HCT116 (cell line): ENCODE measurements at regions not wholly inside any gene's neighbourhood (a gene's known extent, or its start where the extent isn't known, plus 50 kb on each side); places are given as distances from the start of the nearest gene placed in this dataset.

Source experiments
- ATAC-seq: fragments of 200-7000 bp; cut with Tn5 transposase; 2 replicates; pipeline ENCODE4 v1.9.1; 2020; ENCODE audit warnings: mild to moderate bottlenecking, moderate library complexity
- BruUV-seq: library from RNA; stranded (reverse); fragments of 400-500 nt; replicated peaks from 2 replicates; lab custom pipeline; 2021; lab: Mats Ljungman, UMichigan
- CTCF ChIA-PET: fragments of 300-600 bp; sonication (Branson Sonifier 250); formaldehyde crosslinking; loops from one replicate; lab custom pipeline; 2021; ENCODE audit warnings: antibody characterized with exemption; lab: Charles Lee
- POLR2A ChIA-PET: fragments of 300-600, 350-600 bp; sonication (Branson Sonifier 250); formaldehyde crosslinking; loops from one replicate; lab custom pipeline; 2021; ENCODE audit warnings: antibody characterized with exemption; lab: Charles Lee
- RAD21 ChIA-PET, 2 experiments: fragments of 300-600 bp; sonication (Branson Sonifier 250); formaldehyde crosslinking; loops; one replicate each; lab custom pipeline; 2023; ENCODE audit warnings: low total read pairs in 2 of 2; ENCODE audit not compliant: uncharacterized antibody in 2 of 2, unreplicated experiment in 2 of 2, low non-redundant PET in 1 of 2; lab: Charles Lee
- DNase-seq: peaks from one replicate; pipeline ENCODE4 v3.0.0-alpha.2; 2010; ENCODE audit warnings: low read depth, low spot score
- H2AFZ ChIP-seq: fragments of 200-600 bp; shearing (Covaris generic), sonication (generic); 2 replicates; pipeline ENCODE4 v1.6.1; 2017; ENCODE audit warnings: low read depth, mixed run types, mixed read lengths, antibody characterized with exemption, low read length; ENCODE audit not compliant: poor library complexity, severe bottlenecking
- H3K27ac ChIP-seq: 2 replicates; pipeline ENCODE4 v1.5.1; 2012; ENCODE audit warnings: low read depth, low read length
- H3K27me3 ChIP-seq: fragments of 200-600 bp; sonication (generic); 2 replicates; pipeline ENCODE4 v1.6.1; 2016; ENCODE audit warnings: mixed run types, low read length, mixed read lengths; ENCODE audit not compliant: insufficient read depth
- H3K36me3 ChIP-seq, 2 experiments: fragments of 200-500 bp in 1 of 2; fragments of 200-600 bp in 1 of 2; sonication (Bioruptor generic) in 1 of 2; sonication (generic) in 1 of 2; 2 replicates each; pipeline versions ENCODE4 v1.5.1 to v1.6.1; 2014 to 2016; ENCODE audit warnings: low read length in 2 of 2, inconsistent platforms in 1 of 2, mixed read lengths in 1 of 2, mixed run types in 1 of 2; ENCODE audit not compliant: insufficient read depth in 2 of 2, control insufficient read depth in 1 of 2
- H3K4me1 ChIP-seq, 2 experiments: fragments of 200-600 bp in 1 of 2; sonication (generic) in 1 of 2; 2 replicates each; pipeline versions ENCODE4 v1.5.1 to v1.6.1; 2012 to 2017; ENCODE audit warnings: low read length in 2 of 2, inconsistent platforms in 1 of 2, mild to moderate bottlenecking in 1 of 2, mixed read lengths in 1 of 2, mixed run types in 1 of 2, moderate library complexity in 1 of 2; ENCODE audit not compliant: insufficient read depth in 2 of 2, control insufficient read depth in 1 of 2
- H3K4me2 ChIP-seq: fragments of 200-600 bp; sonication (generic); 2 replicates; pipeline ENCODE4 v1.6.1; 2017; ENCODE audit warnings: mixed run types, low read length, mixed read lengths
- H3K4me3 ChIP-seq, 2 experiments: fragments of 200-600 bp in 1 of 2; sonication (generic) in 1 of 2; replicated peaks in 1 of 2; 2 replicates each; pipeline ENCODE4 v1.5.1; 2011 to 2016; ENCODE audit warnings: low read length in 2 of 2, control low read depth in 1 of 2, low read depth in 1 of 2, mild to moderate bottlenecking in 1 of 2, mixed read lengths in 1 of 2, mixed run types in 1 of 2
- H3K79me2 ChIP-seq: fragments of 200-600 bp; sonication (generic); 2 replicates; pipeline ENCODE4 v1.6.1; 2017; ENCODE audit warnings: mild to moderate bottlenecking, mixed run types, low read length, moderate library complexity, mixed read lengths; ENCODE audit not compliant: insufficient read depth
- H3K9ac ChIP-seq: fragments of 200-600 bp; sonication (generic); 2 replicates; pipeline ENCODE4 v1.6.1; 2016; ENCODE audit warnings: low read length, mixed read lengths
- H3K9me2 ChIP-seq: fragments of 200-600 bp; sonication (generic), shearing (Covaris generic); 2 replicates; pipeline ENCODE4 v1.6.1; 2017; ENCODE audit warnings: mixed run types, mild to moderate bottlenecking, moderate library complexity; ENCODE audit not compliant: insufficient read depth
- H3K9me3 ChIP-seq, 2 experiments: fragments of 200-500 bp in 1 of 2; fragments of 200-600 bp in 1 of 2; sonication (Bioruptor generic) in 1 of 2; sonication (generic) in 1 of 2; 2 replicates each; pipeline ENCODE4 v1.6.1; 2014 to 2017; ENCODE audit warnings: low read length in 2 of 2, mixed read lengths in 2 of 2, inconsistent platforms in 1 of 2, low read depth in 1 of 2, mild to moderate bottlenecking in 1 of 2, mixed run types in 1 of 2, moderate library complexity in 1 of 2; ENCODE audit not compliant: control insufficient read depth in 1 of 2, insufficient read depth in 1 of 2
- H4K20me1 ChIP-seq: fragments of 200-600 bp; sonication (generic), shearing (Covaris generic); 2 replicates; pipeline ENCODE4 v1.6.1; 2017; ENCODE audit warnings: mixed run types, mild to moderate bottlenecking, moderate library complexity; ENCODE audit not compliant: insufficient read depth
- CTCF ChIP-seq, 3 experiments: fragments of 200-600 bp in 1 of 3; sonication (generic) in 1 of 3; IDR thresholded peaks in 2 of 3; conservative IDR thresholded peaks in 1 of 3; 2 replicates each; pipeline ENCODE4 v1.5.1; 2012 to 2017; ENCODE audit warnings: low read depth in 2 of 3, low read length in 2 of 3, antibody characterized with exemption in 1 of 3, borderline replicate concordance in 1 of 3, control low read depth in 1 of 3, mild to moderate bottlenecking in 1 of 3, mixed read lengths in 1 of 3, mixed run types in 1 of 3, moderate library complexity in 1 of 3; ENCODE audit not compliant: insufficient read depth in 1 of 3
- EGR1 ChIP-seq: IDR thresholded peaks from 2 replicates; pipeline ENCODE4 v1.6.1; 2012; ENCODE audit warnings: low read depth
- POLR2AphosphoS5 ChIP-seq: IDR thresholded peaks from 2 replicates; pipeline ENCODE4 v1.6.1; 2011; ENCODE audit warnings: mild to moderate bottlenecking, low read depth, low read length, moderate library complexity
- RAD21 ChIP-seq: IDR thresholded peaks from 2 replicates; pipeline ENCODE4 v1.6.1; 2012; ENCODE audit warnings: low read depth, mild to moderate bottlenecking
- REST ChIP-seq: IDR thresholded peaks from 2 replicates; pipeline ENCODE4 v1.6.1; 2012; ENCODE audit warnings: low read depth
- SP1 ChIP-seq: IDR thresholded peaks from 2 replicates; pipeline ENCODE4 v1.6.1; 2012; ENCODE audit warnings: low read depth
- intact Hi-C: fragments of 100-400 bp; cut with micrococcal nuclease; formaldehyde crosslinking; loops from 2 replicates; pipeline ENCODE4 v1.10.0; 2022

- no peaks in the 10 kb centered on the region for H4K20me1 ChIP-seq
- intact Hi-C loops, result no loop called here
- peak; percentile 33 for DNase-seq
- no peak overlapping the region for H2AFZ ChIP-seq
- ATAC-seq, result peak; percentile 100
- H3K9me3 ChIP-seq, result 0 out of 4 replicates have a peak, but pooled peaks cover 0 to 3% of the 10 kb centered on the region in 2 experiments
- H3K4me2 ChIP-seq, result no peak overlapping the region
- POLR2A ChIA-PET, result no interaction called here
- no peak overlapping the region for H3K27ac ChIP-seq
- H3K4me1 ChIP-seq, result no peaks in the 10 kb centered on the region
- H3K36me3 ChIP-seq, result no peaks in the 10 kb centered on the region
- TF ChIP-seq RAD21, result peak; percentile 46
- no peak for TF ChIP-seq POLR2AphosphoS5
- no peak for TF ChIP-seq SP1
- TF ChIP-seq CTCF (IDR thresholded peaks at IDR 0.05 in 2 of 3, conservative IDR thresholded peaks at IDR 0.05 in 1 of 3; ENCODE audit: borderline replicate concordance in 1 of 3, insufficient read depth in 1 of 3, low read depth in 2 of 3, low read length in 2 of 3), result peak; percentile 38 to 77 (median 68); a peak in 5 of 6 replicates
- TF ChIP-seq REST, result no peak
- no peak for TF ChIP-seq EGR1
- RAD21 ChIA-PET, result no interaction called here
- no peak overlapping the region for H3K4me3 ChIP-seq
- CTCF ChIA-PET, result interaction anchor here (0.6 to 4.3 kb wide), 7 partner anchors 9 to 301 kb away, joined by 3 to 25 read pairs (median 3); no protein-coding TSS in a partner anchor
- BruUV-seq, result no TSS peak
- no peak overlapping the region for H3K9ac ChIP-seq
- H3K9me2 ChIP-seq, result no peaks in the 10 kb centered on the region
- peaks cover 52% of the 10 kb centered on the region for H3K27me3 ChIP-seq
- H3K79me2 ChIP-seq, result no peaks in the 10 kb centered on the region
These were observed 99.5 kb downstream of the ZNF280B start for GRCh38 chr22:22408731-22409696.
